Keratinocyte (primary cell): ENCODE measurements at regions not wholly inside any gene's neighbourhood (a gene's known extent, or its start where the extent isn't known, plus 50 kb on each side); places are given as distances from the start of the nearest gene placed in this dataset.
A peak's percentile ranks its signal among the peaks of the same experiment; 100 is the strongest.

Experiments used
- DNase-seq: peaks from one replicate; pipeline ENCODE4 v3.0.0-alpha.2; 2011; ENCODE audit warnings: low read depth, missing footprints, low spot score
- FAIRE-seq: peaks from 2 replicates; lab custom pipeline; 2011; peaks lifted over from hg19 to GRCh38; lab: Jason Lieb, UNC
- H2AFZ ChIP-seq: 2 replicates; pipeline ENCODE4 v1.6.0; 2012; ENCODE audit warnings: low read length, control low read depth, inconsistent platforms; ENCODE audit not compliant: control insufficient read depth
- H3K27ac ChIP-seq: 2 replicates; pipeline ENCODE4 v1.5.1; 2011; ENCODE audit warnings: low read length; ENCODE audit not compliant: control insufficient read depth, insufficient read depth
- H3K27me3 ChIP-seq: 3 replicates; pipeline ENCODE4 v1.6.0; 2011; ENCODE audit warnings: low read length; ENCODE audit not compliant: control insufficient read depth, insufficient read depth; ENCODE audit errors: extremely low read depth
- H3K36me3 ChIP-seq, 2 experiments: 2 replicates in 1 of 2; 3 replicates in 1 of 2; pipeline ENCODE4 v1.5.1; 2011; ENCODE audit warnings: low read length in 2 of 2, mild to moderate bottlenecking in 1 of 2; ENCODE audit not compliant: control insufficient read depth in 2 of 2, insufficient read depth in 2 of 2; ENCODE audit errors: extremely low read depth in 1 of 2
- H3K4me1 ChIP-seq: 3 replicates; pipeline ENCODE4 v1.5.1; 2011; ENCODE audit warnings: low read length; ENCODE audit not compliant: control insufficient read depth, insufficient read depth; ENCODE audit errors: extremely low read depth
- H3K4me2 ChIP-seq: 3 replicates; pipeline ENCODE4 v1.6.0; 2011; ENCODE audit warnings: low read depth, low read length; ENCODE audit not compliant: control insufficient read depth, insufficient read depth; ENCODE audit errors: extremely low read depth
- H3K4me3 ChIP-seq, 3 experiments: fragments of 200-600 bp in 1 of 3; sonication (generic) in 1 of 3; 2 replicates in 2 of 3; 3 replicates in 1 of 3; pipeline ENCODE4 v1.5.1; 2011 to 2016; ENCODE audit warnings: low read length in 3 of 3, mild to moderate bottlenecking in 3 of 3, control low read depth in 2 of 3, inconsistent platforms in 1 of 3, low read depth in 1 of 3, mixed read lengths in 1 of 3, mixed run types in 1 of 3, moderate library complexity in 1 of 3; ENCODE audit not compliant: control insufficient read depth in 2 of 3, insufficient read depth in 2 of 3; ENCODE audit errors: extremely low read depth in 1 of 3
- H3K79me2 ChIP-seq: 2 replicates; pipeline ENCODE4 v1.6.0; 2012; ENCODE audit warnings: low read length; ENCODE audit not compliant: control insufficient read depth, insufficient read depth
- H3K9ac ChIP-seq: 3 replicates; pipeline ENCODE4 v1.6.0; 2011; ENCODE audit warnings: low read length; ENCODE audit not compliant: control insufficient read depth, insufficient read depth; ENCODE audit errors: extremely low read depth
- H3K9me1 ChIP-seq: 3 replicates; pipeline ENCODE4 v1.6.0; 2011; ENCODE audit warnings: low read length; ENCODE audit not compliant: control insufficient read depth, insufficient read depth; ENCODE audit errors: extremely low read depth
- H3K9me3 ChIP-seq: 2 replicates; pipeline ENCODE4 v1.5.1; 2012; ENCODE audit warnings: low read depth, low read length; ENCODE audit not compliant: control insufficient read depth
- H4K20me1 ChIP-seq: 3 replicates; pipeline ENCODE4 v1.6.0; 2011; ENCODE audit warnings: low read length; ENCODE audit not compliant: control insufficient read depth, insufficient read depth; ENCODE audit errors: extremely low read depth
- CTCF ChIP-seq, 3 experiments: IDR thresholded peaks in 1 of 3; conservative IDR thresholded peaks in 1 of 3; optimal IDR thresholded peaks in 1 of 3; 2 replicates in 2 of 3; 3 replicates in 1 of 3; pipeline versions ENCODE3 to v1.5.1; 2011; ENCODE audit warnings: low read length in 3 of 3, mild to moderate bottlenecking in 3 of 3, moderate library complexity in 2 of 3, control low read depth in 1 of 3, inconsistent platforms in 1 of 3; ENCODE audit not compliant: insufficient read depth in 2 of 3; ENCODE audit errors: extremely low read depth in 1 of 3
- EZH2 ChIP-seq: IDR thresholded peaks from one replicate; pipeline ENCODE4 v1.6.1; 2012; ENCODE audit warnings: inconsistent platforms, mild to moderate bottlenecking, low read length, moderate library complexity
- dilution Hi-C: fragments of 300-500 bp; cut with MboI; formaldehyde crosslinking; loops from one replicate; pipeline ENCODE4 v1.7.0; 2020; ENCODE audit warnings: low sequenced_read_pairs; ENCODE audit not compliant: extremely low pct_ligation_motif_present

- dilution Hi-C loops = no loop called here
- Histone ChIP-seq H3K9ac (no peak overlapping the region), H3K27me3 (no peaks in the 10 kb centered on the region), H3K4me3 (no peak overlapping the region), H3K79me2 (no peaks in the 10 kb centered on the region), H3K9me3 (no peaks in the 10 kb centered on the region), H3K4me2 (no peak overlapping the region), H3K4me1 (no peaks in the 10 kb centered on the region), H2AFZ (no peak overlapping the region), H3K27ac (no peak overlapping the region), H4K20me1 (no peaks in the 10 kb centered on the region), H3K9me1 (no peaks in the 10 kb centered on the region), H3K36me3 (no peaks in the 10 kb centered on the region)
- TF ChIP-seq CTCF (optimal IDR thresholded peaks at IDR 0.05 in 1 of 3, IDR thresholded peaks at IDR 0.05 in 1 of 3, conservative IDR thresholded peaks at IDR 0.05 in 1 of 3; ENCODE audit: extremely low read depth in 1 of 3, insufficient read depth in 2 of 3, low read length in 3 of 3) = peak in 1 of 3 experiments; percentile 5
- TF ChIP-seq EZH2 = no peak
- DNase-seq (no peak), FAIRE-seq (no peak)
Measured at GRCh38 chr4:126106658-126107057, 791.9 kb downstream of the FAT4 start.

- dilution Hi-C loops = no loop called here
- H3K27me3 ChIP-seq = no peaks in the 10 kb centered on the region
- H3K9ac ChIP-seq = no peak overlapping the region
- no peaks in the 10 kb centered on the region for H3K36me3 ChIP-seq
- no peaks in the 10 kb centered on the region for H3K79me2 ChIP-seq
- no peak overlapping the region for H3K4me3 ChIP-seq
- no peak overlapping the region for H3K27ac ChIP-seq
- no peaks in the 10 kb centered on the region for H3K9me1 ChIP-seq
- H3K4me1 ChIP-seq = no peaks in the 10 kb centered on the region
- DNase-seq = no peak
- no peaks in the 10 kb centered on the region for H4K20me1 ChIP-seq
- no peak overlapping the region for H2AFZ ChIP-seq
- FAIRE-seq = no peak
- TF ChIP-seq EZH2 (no peak), CTCF (optimal IDR thresholded peaks at IDR 0.05 in 1 of 3, IDR thresholded peaks at IDR 0.05 in 1 of 3, conservative IDR thresholded peaks at IDR 0.05 in 1 of 3; ENCODE audit: extremely low read depth in 1 of 3, insufficient read depth in 2 of 3, low read length in 3 of 3) (no peak)
- no peaks in the 10 kb centered on the region for H3K9me3 ChIP-seq
- H3K4me2 ChIP-seq = no peak overlapping the region
Measured at GRCh38 chr4:126109836-126110235, 795.1 kb downstream of the FAT4 start.
